HG03060 (cell line): ENCODE measurements at regions not wholly inside any gene's neighbourhood (a gene's known extent, or its start where the extent isn't known, plus 50 kb on each side); places are given as distances from the start of the nearest gene placed in this dataset.

Source experiments
- ATAC-seq: cut with Tn5 transposase; IDR thresholded peaks from one replicate; pipeline ENCODE4 v1.9.1; 2021; ENCODE audit warnings: low read depth, moderate number of reproducible peaks; ENCODE audit not compliant: unreplicated experiment

GRCh38 chr13:78430166-78430791 is 173.1 kb downstream of the POU4F1 start:
- no peak for ATAC-seq

GRCh38 chr13:78428646-78429045 is 174.7 kb downstream of the POU4F1 start:
- ATAC-seq: no peak

- ATAC-seq: no peak
Measured at GRCh38 chr13:78426183-78426582, 177.2 kb downstream of the POU4F1 start.

- ATAC-seq: peak; percentile 71
Measured at GRCh38 chr13:78420814-78421213, 182.5 kb downstream of the POU4F1 start.

- no peak for ATAC-seq
Measured at GRCh38 chr13:78413887-78414553, 189.3 kb downstream of the POU4F1 start.

GRCh38 chr13:78410847-78411246 is 192.5 kb downstream of the POU4F1 start:
- ATAC-seq: no peak

GRCh38 chr13:78410164-78410563 is 193.2 kb downstream of the POU4F1 start:
- no peak for ATAC-seq

GRCh38 chr13:78409172-78409571 is 194.2 kb downstream of the POU4F1 start:
- peak; percentile 92 for ATAC-seq

- ATAC-seq: no peak
Measured at GRCh38 chr13:78404846-78405360, 198.4 kb downstream of the POU4F1 start.

- ATAC-seq: no peak
Measured at GRCh38 chr13:78402708-78403400, 200.5 kb downstream of the POU4F1 start.

- ATAC-seq: no peak
Measured at GRCh38 chr13:78401873-78402707, 201.3 kb downstream of the POU4F1 start.

- ATAC-seq: peak; percentile 98
Measured at GRCh38 chr13:78398743-78399410, 204.5 kb downstream of the POU4F1 start.

- no peak for ATAC-seq
Measured at GRCh38 chr13:78393286-78394142, 209.8 kb downstream of the POU4F1 start.

- ATAC-seq: no peak
Measured at GRCh38 chr13:78383899-78384298, 219.5 kb downstream of the POU4F1 start.

- ATAC-seq: no peak
Measured at GRCh38 chr13:78383071-78383484, 220.3 kb downstream of the POU4F1 start.

GRCh38 chr13:78382491-78382890 is 220.9 kb downstream of the POU4F1 start:
- ATAC-seq: no peak

GRCh38 chr13:78376822-78377221 is 226.5 kb downstream of the POU4F1 start:
- no peak for ATAC-seq

GRCh38 chr13:78376033-78376432 is 227.3 kb downstream of the POU4F1 start:
- ATAC-seq: no peak

GRCh38 chr13:78372581-78372980 is 230.8 kb downstream of the POU4F1 start:
- ATAC-seq: no peak
